Thymus (tissue), 11 donors: ENCODE measurements at regions not wholly inside any gene's neighbourhood (a gene's known extent, or its start where the extent isn't known, plus 50 kb on each side); places are given as distances from the start of the nearest gene placed in this dataset.

Experiments used
- DNase-seq, 9 donors: peaks; one replicate each; pipeline ENCODE4 v3.0.0-alpha.2; 2013; ENCODE audit warnings: low spot score in 9 of 9, low read depth in 6 of 9, missing footprints in 1 of 9
- H3K27ac ChIP-seq, 2 donors: one replicate each; pipeline ENCODE4 v1.5.1; 2013; ENCODE audit warnings: control low read depth in 1 of 2, low read depth in 1 of 2, low read length in 1 of 2, mild to moderate bottlenecking in 1 of 2, moderate library complexity in 1 of 2
- H3K27me3 ChIP-seq, 2 donors: one replicate each; pipeline ENCODE4 v1.5.1; 2013; ENCODE audit warnings: low read length in 1 of 2; ENCODE audit not compliant: control insufficient read depth in 2 of 2, insufficient read depth in 1 of 2
- H3K36me3 ChIP-seq, 2 donors: one replicate each; pipeline ENCODE4 v1.5.1; 2013; ENCODE audit warnings: low read length in 1 of 2, mild to moderate bottlenecking in 1 of 2, moderate library complexity in 1 of 2; ENCODE audit not compliant: control insufficient read depth in 2 of 2, insufficient read depth in 2 of 2
- H3K4me1 ChIP-seq, 2 donors: one replicate each; pipeline ENCODE4 v1.5.1; 2013; ENCODE audit warnings: low read length in 2 of 2; ENCODE audit not compliant: control insufficient read depth in 2 of 2, insufficient read depth in 2 of 2
- H3K4me3 ChIP-seq, 2 donors: one replicate each; pipeline ENCODE4 v1.5.1; 2013; ENCODE audit warnings: low read length in 2 of 2, control low read depth in 1 of 2, mild to moderate bottlenecking in 1 of 2
- H3K9me3 ChIP-seq, 2 donors: one replicate each; pipeline ENCODE4 v1.5.1; 2013; ENCODE audit warnings: low read length in 1 of 2, mild to moderate bottlenecking in 1 of 2; ENCODE audit not compliant: control insufficient read depth in 2 of 2, insufficient read depth in 1 of 2
- WGBS: extraction: QIAGEN DNeasy Blood & Tissue Kit; methylation state at CpG from one replicate; pipeline ENCODE4 v1.1.7; 2013; 5-methylcytosine and 5-hydroxymethylcytosine counted together
- donor health status: healthy.

GRCh38 chr17:77306048-77306789 is 165.4 kb downstream of the SEC14L1 start:
- DNase-seq: no peak
- Histone ChIP-seq H3K27me3 (no peaks in the 10 kb centered on the region), H3K4me3 (no peak overlapping the region), H3K4me1 (peaks cover 4 to 7% of the 10 kb centered on the region in 2 donors), H3K36me3 (peaks cover 0 to 6% of the 10 kb centered on the region in 2 donors), H3K9me3 (no peaks in the 10 kb centered on the region), H3K27ac (no peak overlapping the region)
- WGBS: 97% methylated on average over 13 of the region's 13 CpGs

- Histone ChIP-seq H3K4me1 (peaks cover 4 to 7% of the 10 kb centered on the region in 2 donors), H3K27me3 (no peaks in the 10 kb centered on the region), H3K4me3 (no peak overlapping the region), H3K27ac (no peak overlapping the region), H3K9me3 (no peaks in the 10 kb centered on the region), H3K36me3 (peaks cover 0 to 6% of the 10 kb centered on the region in 2 donors)
- WGBS: 97% methylated on average over 18 of the region's 18 CpGs
- DNase-seq: no peak
These were observed 166.2 kb downstream of the SEC14L1 start for GRCh38 chr17:77306790-77307478.

- Histone ChIP-seq H3K27me3 (no peaks in the 10 kb centered on the region), H3K4me1 (peaks cover 4 to 7% of the 10 kb centered on the region in 2 donors), H3K9me3 (no peaks in the 10 kb centered on the region), H3K36me3 (peaks cover 0 to 9% of the 10 kb centered on the region in 2 donors), H3K27ac (no peak overlapping the region), H3K4me3 (no peak overlapping the region)
- 90% methylated on average over 12 of the region's 12 CpGs for WGBS
- no peak for DNase-seq
These were observed 166.9 kb downstream of the SEC14L1 start for GRCh38 chr17:77307479-77308198.

GRCh38 chr17:77308861-77309726 is 168.3 kb downstream of the SEC14L1 start:
- peaks cover 0 to 9% of the 10 kb centered on the region in 2 donors for H3K36me3 ChIP-seq
- DNase-seq: no peak
- no peaks in the 10 kb centered on the region for H3K27me3 ChIP-seq
- H3K4me1 ChIP-seq: peaks cover 4 to 7% of the 10 kb centered on the region in 2 donors
- 94% methylated on average over 18 of the region's 18 CpGs for WGBS
- H3K27ac ChIP-seq: no peak overlapping the region
- H3K9me3 ChIP-seq: no peaks in the 10 kb centered on the region
- no peak overlapping the region for H3K4me3 ChIP-seq

- H3K27ac ChIP-seq: no peak overlapping the region
- H3K4me1 ChIP-seq: peaks cover under 1 to 9% of the 10 kb centered on the region in 2 donors
- no peaks in the 10 kb centered on the region for H3K9me3 ChIP-seq
- H3K4me3 ChIP-seq: no peak overlapping the region
- no peak for DNase-seq
- no peaks in the 10 kb centered on the region for H3K27me3 ChIP-seq
- peaks cover 0 to 9% of the 10 kb centered on the region in 2 donors for H3K36me3 ChIP-seq
- 98% methylated on average over 19 of the region's 19 CpGs for WGBS
These were observed 169.6 kb downstream of the SEC14L1 start for GRCh38 chr17:77310336-77310735.

GRCh38 chr17:77311371-77311981 is 170.7 kb downstream of the SEC14L1 start:
- no peak for DNase-seq
- WGBS: 89% methylated on average over 15 of the region's 15 CpGs
- no peak overlapping the region for H3K27ac ChIP-seq
- no peaks in the 10 kb centered on the region for H3K9me3 ChIP-seq
- no peaks in the 10 kb centered on the region for H3K27me3 ChIP-seq
- peaks cover 0 to 9% of the 10 kb centered on the region in 2 donors for H3K36me3 ChIP-seq
- peaks cover 0 to 13% of the 10 kb centered on the region in 2 donors for H3K4me1 ChIP-seq
- H3K4me3 ChIP-seq: no peak overlapping the region

- no peaks in the 10 kb centered on the region for H3K9me3 ChIP-seq
- H3K36me3 ChIP-seq: peaks cover 0 to 9% of the 10 kb centered on the region in 2 donors
- 92% methylated on average over 18 of the region's 18 CpGs for WGBS
- no peak overlapping the region for H3K4me3 ChIP-seq
- peaks cover 0 to 11% of the 10 kb centered on the region in 2 donors for H3K4me1 ChIP-seq
- no peaks in the 10 kb centered on the region for H3K27me3 ChIP-seq
- no peak for DNase-seq
- no peak overlapping the region for H3K27ac ChIP-seq
These were observed 171.4 kb downstream of the SEC14L1 start for GRCh38 chr17:77312061-77312701.
